Neural cell (in vitro differentiated cells): ENCODE measurements at regions not wholly inside any gene's neighbourhood (a gene's known extent, or its start where the extent isn't known, plus 50 kb on each side); places are given as distances from the start of the nearest gene placed in this dataset.

Experiments used
- H2AFZ ChIP-seq: fragments of 200-600, 300-800 bp; sonication (generic), shearing (Covaris generic); 2 replicates; pipeline ENCODE4 v1.6.0; 2014; ENCODE audit warnings: low read depth, mild to moderate bottlenecking, antibody characterized with exemption, low read length, moderate library complexity
- H3F3A ChIP-seq: fragments of 200-600 bp; shearing (Covaris generic); 2 replicates; pipeline ENCODE4 v1.6.1; 2016; ENCODE audit warnings: mild to moderate bottlenecking, moderate library complexity, mixed read lengths, antibody characterized with exemption, low read length; ENCODE audit not compliant: insufficient read depth, poor library complexity, severe bottlenecking
- H3K27ac ChIP-seq: fragments of 200-600, 300-800 bp; sonication (generic), shearing (Covaris generic); 2 replicates; pipeline ENCODE4 v1.5.1; 2014; ENCODE audit warnings: mild to moderate bottlenecking, low read length, moderate library complexity
- H3K27me3 ChIP-seq: fragments of 300-800, 200-600 bp; sonication (generic), shearing (Covaris generic); 2 replicates; pipeline ENCODE4 v1.6.0; 2014; ENCODE audit warnings: mild to moderate bottlenecking, low read depth, low read length, moderate library complexity; ENCODE audit not compliant: insufficient read depth
- H3K36me3 ChIP-seq: fragments of 300-800, 200-600 bp; sonication (generic), shearing (Covaris generic); 2 replicates; pipeline ENCODE4 v1.5.1; 2014; ENCODE audit warnings: mild to moderate bottlenecking, antibody characterized with exemption, low read length, moderate library complexity; ENCODE audit not compliant: insufficient read depth
- H3K4me2 ChIP-seq: fragments of 300-800, 200-600 bp; sonication (generic), shearing (Covaris generic); 2 replicates; pipeline ENCODE4 v1.6.0; 2014; ENCODE audit warnings: mild to moderate bottlenecking, low read length
- H3K4me3 ChIP-seq: fragments of 300-800, 200-600 bp; sonication (generic), shearing (Covaris generic); 2 replicates; pipeline ENCODE4 v1.5.1; 2014; ENCODE audit warnings: mild to moderate bottlenecking, low read length, moderate library complexity
- H3K79me2 ChIP-seq: fragments of 200-600 bp; shearing (Covaris generic); replicated peaks from 2 replicates; pipeline ENCODE4 v1.6.0; 2014; ENCODE audit warnings: mild to moderate bottlenecking, low read length, moderate library complexity; ENCODE audit not compliant: insufficient read depth
- H3K9ac ChIP-seq: fragments of 300-800, 200-600 bp; sonication (generic), shearing (Covaris generic); 2 replicates; pipeline ENCODE4 v1.6.1; 2016; ENCODE audit warnings: mild to moderate bottlenecking, low read length, mixed read lengths
- H3K9me2 ChIP-seq: fragments of 200-600 bp; shearing (Covaris generic); 2 replicates; pipeline ENCODE4 v1.6.1; 2016; ENCODE audit warnings: mild to moderate bottlenecking, low read length, mixed read lengths; ENCODE audit not compliant: insufficient read depth
- H3K9me3 ChIP-seq: fragments of 200-600, 300-800 bp; sonication (generic), shearing (Covaris generic); 2 replicates; pipeline ENCODE4 v1.6.1; 2016; ENCODE audit warnings: mild to moderate bottlenecking, mixed run types, low read length, moderate library complexity, mixed read lengths
- H4K20me1 ChIP-seq: fragments of 200-600 bp; shearing (Covaris generic); 2 replicates; pipeline ENCODE4 v1.6.1; 2016; ENCODE audit warnings: mild to moderate bottlenecking, mixed run types; ENCODE audit not compliant: insufficient read depth
- EP300 ChIP-seq: fragments of 450-650 bp; conservative IDR thresholded peaks from 2 replicates; pipeline ENCODE4 v1.6.1; 2014; ENCODE audit warnings: antibody characterized with exemption, mild to moderate bottlenecking, moderate library complexity; ENCODE audit not compliant: poor library complexity, severe bottlenecking
- EZH2 ChIP-seq: fragments of 200-600, 300-800 bp; shearing (Covaris generic), sonication (generic); IDR thresholded peaks from 2 replicates; pipeline ENCODE4 v1.6.1; 2014; ENCODE audit warnings: antibody characterized with exemption, low read length, borderline replicate concordance, mild to moderate bottlenecking; ENCODE audit not compliant: insufficient read depth, poor library complexity, severe bottlenecking
- SMC3 ChIP-seq: fragments of 450-650 bp; conservative IDR thresholded peaks from 2 replicates; pipeline ENCODE4 v1.6.1; 2014; ENCODE audit warnings: antibody characterized with exemption, mild to moderate bottlenecking, moderate library complexity; ENCODE audit not compliant: poor library complexity
- TAF1 ChIP-seq: IDR thresholded peaks from 2 replicates; pipeline ENCODE4 v1.6.1; 2012; ENCODE audit warnings: low read depth
- TF ChIP-seq, protein P1 (sequence below): IDR thresholded peaks from 2 replicates; pipeline ENCODE4 v1.6.1; 2012; ENCODE audit warnings: borderline replicate concordance

DNA sequence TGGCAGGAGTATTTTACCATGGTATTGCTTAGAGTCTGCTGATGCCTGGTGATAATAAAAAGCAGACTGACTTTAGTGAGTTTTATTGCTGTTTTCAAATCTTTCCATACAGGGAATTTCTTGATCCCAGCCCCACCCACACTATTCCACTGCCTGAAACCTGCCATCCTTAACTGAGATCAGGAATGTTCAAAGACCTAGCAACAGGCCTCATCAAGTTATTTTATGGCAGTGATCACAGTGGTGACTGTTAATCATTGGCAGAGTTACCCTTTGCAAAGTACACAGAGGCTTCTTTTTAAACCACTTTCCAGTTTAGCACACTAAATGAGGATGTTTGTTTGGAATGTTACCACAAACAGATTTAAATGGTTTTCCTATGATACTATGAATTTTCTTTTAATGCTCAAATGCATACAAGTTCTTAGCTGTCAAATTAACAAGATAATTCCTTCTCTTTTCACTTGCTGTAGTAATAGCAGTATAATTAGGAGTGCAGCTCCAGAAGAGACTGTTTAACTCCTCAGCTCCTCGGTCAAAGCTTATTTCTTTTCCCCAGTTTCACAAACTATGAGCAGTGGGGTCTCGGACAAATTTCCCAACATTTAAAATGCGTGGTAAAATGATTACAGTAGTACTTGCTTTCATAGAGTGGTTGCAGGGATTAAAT is 69.9 kb upstream of the USP25 start:
- Histone ChIP-seq H3K4me2 (no peak overlapping the region), H3K9me3 (no peaks in the 10 kb centered on the region), H3K4me3 (no peak overlapping the region), H2AFZ (no peak overlapping the region), H3K27me3 (no peaks in the 10 kb centered on the region), H3K27ac (no peak overlapping the region), H3K79me2 (no peaks in the 10 kb centered on the region), H3K36me3 (no peaks in the 10 kb centered on the region), H3K9me2 (no peaks in the 10 kb centered on the region), H4K20me1 (no peaks in the 10 kb centered on the region), H3F3A (no peaks in the 10 kb centered on the region), H3K9ac (no peak overlapping the region)
- no peak for TF ChIP-seq EP300
- TF ChIP-seq, protein P1, sequence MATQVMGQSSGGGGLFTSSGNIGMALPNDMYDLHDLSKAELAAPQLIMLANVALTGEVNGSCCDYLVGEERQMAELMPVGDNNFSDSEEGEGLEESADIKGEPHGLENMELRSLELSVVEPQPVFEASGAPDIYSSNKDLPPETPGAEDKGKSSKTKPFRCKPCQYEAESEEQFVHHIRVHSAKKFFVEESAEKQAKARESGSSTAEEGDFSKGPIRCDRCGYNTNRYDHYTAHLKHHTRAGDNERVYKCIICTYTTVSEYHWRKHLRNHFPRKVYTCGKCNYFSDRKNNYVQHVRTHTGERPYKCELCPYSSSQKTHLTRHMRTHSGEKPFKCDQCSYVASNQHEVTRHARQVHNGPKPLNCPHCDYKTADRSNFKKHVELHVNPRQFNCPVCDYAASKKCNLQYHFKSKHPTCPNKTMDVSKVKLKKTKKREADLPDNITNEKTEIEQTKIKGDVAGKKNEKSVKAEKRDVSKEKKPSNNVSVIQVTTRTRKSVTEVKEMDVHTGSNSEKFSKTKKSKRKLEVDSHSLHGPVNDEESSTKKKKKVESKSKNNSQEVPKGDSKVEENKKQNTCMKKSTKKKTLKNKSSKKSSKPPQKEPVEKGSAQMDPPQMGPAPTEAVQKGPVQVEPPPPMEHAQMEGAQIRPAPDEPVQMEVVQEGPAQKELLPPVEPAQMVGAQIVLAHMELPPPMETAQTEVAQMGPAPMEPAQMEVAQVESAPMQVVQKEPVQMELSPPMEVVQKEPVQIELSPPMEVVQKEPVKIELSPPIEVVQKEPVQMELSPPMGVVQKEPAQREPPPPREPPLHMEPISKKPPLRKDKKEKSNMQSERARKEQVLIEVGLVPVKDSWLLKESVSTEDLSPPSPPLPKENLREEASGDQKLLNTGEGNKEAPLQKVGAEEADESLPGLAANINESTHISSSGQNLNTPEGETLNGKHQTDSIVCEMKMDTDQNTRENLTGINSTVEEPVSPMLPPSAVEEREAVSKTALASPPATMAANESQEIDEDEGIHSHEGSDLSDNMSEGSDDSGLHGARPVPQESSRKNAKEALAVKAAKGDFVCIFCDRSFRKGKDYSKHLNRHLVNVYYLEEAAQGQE = peak; percentile 23
- no peak for TF ChIP-seq TAF1
- TF ChIP-seq SMC3 = no peak

DNA sequence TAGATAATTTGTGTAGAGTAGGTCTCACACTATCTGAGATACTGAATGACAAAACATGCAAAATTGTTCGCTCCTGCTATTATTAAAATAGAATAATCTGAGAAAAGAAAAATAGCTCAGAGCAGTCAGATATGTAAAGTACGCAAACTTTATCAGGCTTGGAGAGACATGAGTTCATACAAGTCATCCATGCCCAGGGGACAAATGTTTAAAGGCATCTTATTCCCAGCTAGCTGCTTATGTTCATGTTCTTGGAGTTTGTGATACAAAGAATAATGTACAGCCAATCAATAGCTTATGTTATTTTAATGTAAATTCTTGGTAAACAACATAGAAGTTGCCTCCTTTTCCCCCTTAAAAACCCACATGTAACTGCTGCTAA is 69.4 kb upstream of the USP25 start:
- no peak overlapping the region for H3K4me2 ChIP-seq
- H3K27ac ChIP-seq = no peak overlapping the region
- no peak overlapping the region for H3K9ac ChIP-seq
- H3F3A ChIP-seq = no peaks in the 10 kb centered on the region
- H3K9me2 ChIP-seq = no peaks in the 10 kb centered on the region
- no peaks in the 10 kb centered on the region for H3K27me3 ChIP-seq
- H3K4me3 ChIP-seq = no peak overlapping the region
- TF ChIP-seq TAF1 = no peak
- no peak for TF ChIP-seq EP300
- no peak for TF ChIP-seq SMC3
- no peak for TF ChIP-seq EZH2
- TF ChIP-seq, protein P1 = no peak
- H4K20me1 ChIP-seq = no peaks in the 10 kb centered on the region
- no peaks in the 10 kb centered on the region for H3K9me3 ChIP-seq
- H2AFZ ChIP-seq = no peak overlapping the region
- no peaks in the 10 kb centered on the region for H3K79me2 ChIP-seq
- H3K36me3 ChIP-seq = no peaks in the 10 kb centered on the region
